MCF 10A (cell line): ENCODE measurements at regions not wholly inside any gene's neighbourhood (a gene's known extent, or its start where the extent isn't known, plus 50 kb on each side); places are given as distances from the start of the nearest gene placed in this dataset.

ENCODE experiments used
- BruUV-seq: library from RNA; stranded (reverse); fragments of 400-500 nt; replicated peaks from 2 replicates; lab custom pipeline; 2021; lab: Mats Ljungman, UMichigan
- CTCF ChIA-PET: fragments of 300-600 bp; sonication (Branson Sonifier 250); formaldehyde crosslinking; extraction: SDS; loops from one replicate; lab custom pipeline; 2021; ENCODE audit warnings: antibody characterized with exemption, inconsistent platforms; lab: Yijun Ruan, JAX
- POLR2A ChIA-PET: fragments of 300-600, 350-650 bp; sonication (Branson Sonifier 250); formaldehyde crosslinking; extraction: SDS; loops from one replicate; lab custom pipeline; 2020; ENCODE audit warnings: antibody characterized with exemption, inconsistent platforms; lab: Yijun Ruan, JAX
- DNase-seq: peaks from one replicate; pipeline ENCODE4 v3.0.0-alpha.2; 2018; ENCODE audit not compliant: unreplicated experiment
- H3K27ac Mint-ChIP-seq: one replicate; pipeline ENCODE4 v1.8.0; 2022; ENCODE audit warnings: mild to moderate bottlenecking, low read depth, mixed read lengths; ENCODE audit not compliant: unreplicated experiment
- H3K27me3 Mint-ChIP-seq: one replicate; pipeline ENCODE4 v1.8.0; 2022; ENCODE audit warnings: mixed read lengths; ENCODE audit not compliant: insufficient read depth, unreplicated experiment
- H3K36me3 Mint-ChIP-seq: one replicate; pipeline ENCODE4 v1.8.0; 2022; ENCODE audit warnings: mild to moderate bottlenecking, moderate library complexity, mixed read lengths; ENCODE audit not compliant: insufficient read depth, unreplicated experiment
- H3K4me1 Mint-ChIP-seq: one replicate; pipeline ENCODE4 v1.8.0; 2022; ENCODE audit warnings: mixed read lengths; ENCODE audit not compliant: insufficient read depth, unreplicated experiment
- H3K4me3 Mint-ChIP-seq: one replicate; pipeline ENCODE4 v1.8.0; 2022; ENCODE audit warnings: mild to moderate bottlenecking, moderate library complexity, mixed read lengths; ENCODE audit not compliant: unreplicated experiment
- H3K9me3 Mint-ChIP-seq: one replicate; pipeline ENCODE4 v1.8.0; 2022; ENCODE audit warnings: mixed read lengths; ENCODE audit not compliant: unreplicated experiment
- intact Hi-C: fragments of 100-400 bp; cut with micrococcal nuclease; formaldehyde crosslinking; loops from 2 replicates; pipeline ENCODE4 v1.14.1; 2022
- TF ChIP-seq, protein P1 (sequence below): fragments of 200-600 bp; IDR thresholded peaks from one replicate; pipeline ENCODE4 v1.8.0; 2022; ENCODE audit warnings: antibody characterized with exemption, mild to moderate bottlenecking; ENCODE audit not compliant: unreplicated experiment

- H3K27me3 Mint-ChIP-seq, result no peaks in the 10 kb centered on the region
- H3K4me3 Mint-ChIP-seq, result no peak overlapping the region
- CTCF ChIA-PET, result no interaction called here
- DNase-seq, result peak; percentile 38
- TF ChIP-seq, protein P1, sequence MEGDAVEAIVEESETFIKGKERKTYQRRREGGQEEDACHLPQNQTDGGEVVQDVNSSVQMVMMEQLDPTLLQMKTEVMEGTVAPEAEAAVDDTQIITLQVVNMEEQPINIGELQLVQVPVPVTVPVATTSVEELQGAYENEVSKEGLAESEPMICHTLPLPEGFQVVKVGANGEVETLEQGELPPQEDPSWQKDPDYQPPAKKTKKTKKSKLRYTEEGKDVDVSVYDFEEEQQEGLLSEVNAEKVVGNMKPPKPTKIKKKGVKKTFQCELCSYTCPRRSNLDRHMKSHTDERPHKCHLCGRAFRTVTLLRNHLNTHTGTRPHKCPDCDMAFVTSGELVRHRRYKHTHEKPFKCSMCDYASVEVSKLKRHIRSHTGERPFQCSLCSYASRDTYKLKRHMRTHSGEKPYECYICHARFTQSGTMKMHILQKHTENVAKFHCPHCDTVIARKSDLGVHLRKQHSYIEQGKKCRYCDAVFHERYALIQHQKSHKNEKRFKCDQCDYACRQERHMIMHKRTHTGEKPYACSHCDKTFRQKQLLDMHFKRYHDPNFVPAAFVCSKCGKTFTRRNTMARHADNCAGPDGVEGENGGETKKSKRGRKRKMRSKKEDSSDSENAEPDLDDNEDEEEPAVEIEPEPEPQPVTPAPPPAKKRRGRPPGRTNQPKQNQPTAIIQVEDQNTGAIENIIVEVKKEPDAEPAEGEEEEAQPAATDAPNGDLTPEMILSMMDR, result no peak
- intact Hi-C loops, result no loop called here
- BruUV-seq, result no TSS peak
- H3K27ac Mint-ChIP-seq, result no peak overlapping the region
- H3K4me1 Mint-ChIP-seq, result no peaks in the 10 kb centered on the region
- no peaks in the 10 kb centered on the region for H3K36me3 Mint-ChIP-seq
- POLR2A ChIA-PET, result no interaction called here
- H3K9me3 Mint-ChIP-seq, result no peaks in the 10 kb centered on the region
These were observed 179.5 kb upstream of the ID2 start for GRCh38 chr2:8502316-8502715.

GRCh38 chr2:8505311-8505920, 176.4 kb upstream of the ID2 start:
- ChIA-PET POLR2A (no interaction called here), CTCF (interaction anchor here (0.6 to 1.3 kb wide), 3 partner anchors 11 to 1408 kb away, joined by 3 to 4 read pairs (median 3); no protein-coding TSS in a partner anchor)
- intact Hi-C loops, result no loop called here
- no peak for DNase-seq
- Mint-ChIP-seq H3K36me3 (peaks cover 6% of the 10 kb centered on the region), H3K9me3 (no peaks in the 10 kb centered on the region), H3K27me3 (no peaks in the 10 kb centered on the region), H3K4me1 (no peaks in the 10 kb centered on the region), H3K27ac (no peak overlapping the region), H3K4me3 (no peak overlapping the region)
- TF ChIP-seq, protein P1, result no peak
- no TSS peak for BruUV-seq

GRCh38 chr2:8506746-8507145, 175.1 kb upstream of the ID2 start:
- peaks cover 6% of the 10 kb centered on the region for H3K36me3 Mint-ChIP-seq
- intact Hi-C loops, result no loop called here
- no peaks in the 10 kb centered on the region for H3K4me1 Mint-ChIP-seq
- no peaks in the 10 kb centered on the region for H3K9me3 Mint-ChIP-seq
- no peak overlapping the region for H3K27ac Mint-ChIP-seq
- no peak overlapping the region for H3K4me3 Mint-ChIP-seq
- TF ChIP-seq, protein P1, result no peak
- no TSS peak for BruUV-seq
- DNase-seq, result peak; percentile 14
- H3K27me3 Mint-ChIP-seq, result no peaks in the 10 kb centered on the region
- CTCF ChIA-PET, result interaction anchor here (0.6 to 1.1 kb wide), 2 partner anchors 38 to 224 kb away, joined by 3 read pairs; no protein-coding TSS in a partner anchor
- POLR2A ChIA-PET, result interaction anchor here (1.1 kb wide), 1 partner anchor 28 kb away, joined by 4 read pairs; no protein-coding TSS in a partner anchor

GRCh38 chr2:8508766-8509165, 173.1 kb upstream of the ID2 start:
- CTCF ChIA-PET, result interaction anchor here (1.4 kb wide), 1 partner anchor 11 kb away, joined by 4 read pairs; no protein-coding TSS in a partner anchor
- TF ChIP-seq, protein P1, result no peak
- H3K4me1 Mint-ChIP-seq, result no peaks in the 10 kb centered on the region
- no peak overlapping the region for H3K27ac Mint-ChIP-seq
- no peaks in the 10 kb centered on the region for H3K27me3 Mint-ChIP-seq
- peaks cover 6% of the 10 kb centered on the region for H3K36me3 Mint-ChIP-seq
- intact Hi-C loops, result no loop called here
- BruUV-seq, result no TSS peak
- H3K4me3 Mint-ChIP-seq, result no peak overlapping the region
- DNase-seq, result no peak
- peaks cover 9% of the 10 kb centered on the region for H3K9me3 Mint-ChIP-seq
- POLR2A ChIA-PET, result no interaction called here
